Ramos (cell line): ENCODE measurements at regions not wholly inside any gene's neighbourhood (a gene's known extent, or its start where the extent isn't known, plus 50 kb on each side); places are given as distances from the start of the nearest gene placed in this dataset.

Experiments
- in situ Hi-C: fragments of 300-500 bp; cut with MboI; formaldehyde crosslinking; loops from one replicate; pipeline ENCODE4 v1.14.3; 2022; ENCODE audit warnings: low sequenced_read_pairs; ENCODE audit not compliant: unreplicated experiment

DNA sequence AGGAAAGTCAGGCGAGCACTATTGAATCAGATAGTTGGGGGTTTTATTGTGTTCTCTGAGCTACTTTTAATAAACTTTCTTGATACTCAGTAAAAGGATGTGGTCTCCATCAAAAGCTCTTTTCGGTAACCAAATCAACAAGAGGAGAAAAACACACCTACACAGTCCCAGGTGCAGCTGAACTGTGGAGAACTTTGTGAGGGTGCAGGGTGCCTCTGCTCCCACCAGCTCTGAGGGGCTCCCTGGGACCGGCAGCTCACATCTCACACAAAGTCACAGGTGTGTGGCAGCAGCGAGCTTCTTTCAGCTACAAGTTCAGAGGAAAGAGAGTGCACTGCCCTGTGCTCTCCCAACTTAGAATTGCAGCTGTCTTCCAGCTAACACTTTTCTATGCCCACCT is 650.4 kb downstream of the RNF144A start:
- in situ Hi-C loops: no loop called here

DNA sequence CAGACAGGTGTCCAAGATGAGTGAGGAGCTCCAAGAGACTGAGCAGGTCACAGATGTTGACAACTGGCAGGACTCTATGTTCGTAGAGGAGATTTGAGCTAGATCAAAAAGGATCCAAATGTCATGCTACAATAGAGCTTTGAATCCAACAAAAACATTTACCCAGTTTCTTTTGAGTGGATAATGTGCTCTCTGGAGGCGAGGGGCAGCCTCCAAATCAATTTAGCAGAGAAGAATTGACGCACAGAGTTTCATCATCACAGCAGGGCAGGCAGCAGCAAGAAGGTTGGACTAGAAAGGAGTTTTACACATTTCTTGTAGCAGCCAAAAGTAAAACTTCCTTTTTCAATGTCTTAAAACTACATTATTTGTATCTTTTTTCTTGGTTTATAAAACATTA is 653.0 kb downstream of the RNF144A start:
- in situ Hi-C loops: no loop called here

DNA sequence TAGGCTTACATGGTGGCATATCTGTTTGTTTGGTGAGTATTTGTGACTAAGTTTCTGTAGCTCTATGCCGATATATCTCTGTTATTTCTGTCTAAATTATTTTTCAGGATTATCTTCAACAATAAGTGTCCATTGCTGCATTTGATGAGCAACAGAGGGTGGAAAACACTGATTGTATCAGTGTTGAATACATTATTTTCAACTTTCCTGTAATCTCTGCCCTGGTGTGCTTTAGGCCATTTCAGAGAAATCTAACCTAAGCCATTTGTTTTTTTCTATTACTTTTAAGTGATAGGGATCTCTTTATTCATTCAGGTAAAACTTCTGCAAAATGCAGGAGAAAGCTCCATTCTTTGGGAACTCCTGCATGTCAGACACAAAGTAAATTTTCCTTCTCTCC is 654.5 kb downstream of the RNF144A start:
- in situ Hi-C loops: no loop called here

DNA sequence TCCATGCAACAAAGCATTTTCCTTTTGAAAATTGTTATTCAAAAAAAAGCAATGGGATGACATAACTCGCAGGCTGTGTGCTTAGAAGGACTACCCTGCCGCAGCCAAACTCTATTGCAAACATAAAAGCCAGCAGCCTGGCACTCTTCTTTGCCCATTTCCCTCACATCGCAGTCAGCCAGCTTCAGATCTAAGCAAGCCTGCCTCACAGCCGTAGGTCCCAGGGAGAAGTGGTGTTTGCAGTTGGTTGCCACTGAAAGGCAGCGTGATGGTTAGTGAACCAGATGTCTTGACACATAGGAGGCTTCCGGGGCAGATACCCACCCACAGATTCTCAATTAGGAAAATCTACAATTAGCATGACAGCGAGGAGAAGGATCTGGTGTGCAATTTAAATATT is 655.2 kb downstream of the RNF144A start:
- in situ Hi-C loops: no loop called here

DNA sequence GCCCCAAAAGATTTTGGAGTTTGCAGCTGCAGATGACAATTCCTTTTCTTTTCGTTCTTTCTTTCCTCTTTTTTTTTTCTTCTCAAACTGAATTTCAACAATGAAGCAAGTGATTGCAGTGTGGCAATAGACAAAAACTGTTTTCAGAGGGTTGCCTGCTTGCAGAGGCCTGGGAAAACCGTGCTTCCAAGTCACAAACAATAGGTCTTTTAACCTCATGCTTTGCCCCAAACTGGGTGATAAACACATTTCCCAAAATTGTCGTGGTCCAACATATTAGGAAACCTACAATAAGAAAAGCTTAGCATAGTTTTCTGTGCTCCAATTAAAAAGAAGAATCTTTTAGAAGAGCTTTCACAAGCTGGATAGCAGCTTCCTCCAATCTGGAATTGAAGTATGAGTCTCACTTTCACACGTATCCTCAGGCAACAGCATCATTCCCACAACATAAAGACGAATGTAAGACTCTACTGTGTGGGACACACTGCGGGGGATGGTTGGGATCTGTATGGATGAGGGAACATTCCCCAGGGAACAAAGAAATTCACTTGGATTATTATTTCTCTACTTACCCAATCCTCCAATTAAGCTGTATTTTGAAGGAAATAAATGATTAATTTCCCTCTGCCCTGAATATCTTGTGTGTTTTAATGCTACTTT is 656.1 kb downstream of the RNF144A start:
- in situ Hi-C loops: no loop called here

DNA sequence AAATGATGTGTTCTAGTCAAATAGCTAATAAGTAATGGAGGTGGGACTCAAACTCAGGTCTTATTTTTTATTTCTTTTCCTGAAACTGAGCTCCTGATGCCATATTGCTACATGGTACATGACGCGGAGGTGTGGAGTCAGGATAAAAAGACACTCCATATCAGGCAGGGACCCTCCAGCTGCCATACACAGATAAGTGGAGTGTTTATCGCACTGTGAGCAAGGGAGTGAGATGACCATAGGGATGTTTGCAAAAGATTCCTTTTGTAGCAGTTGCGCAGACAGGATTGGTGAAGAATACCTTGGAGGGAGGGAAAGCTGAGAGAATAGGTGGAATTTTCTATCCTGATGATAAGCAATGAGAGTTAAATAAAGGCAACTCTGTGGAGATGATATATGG is 657.2 kb downstream of the RNF144A start:
- in situ Hi-C loops: no loop called here

- in situ Hi-C loops: no loop called here
These were observed 660.6 kb downstream of the RNF144A start for GRCh38 chr2:7577769-7578168.

- in situ Hi-C loops: no loop called here
These were observed 666.8 kb downstream of the RNF144A start for GRCh38 chr2:7584017-7584416.

- in situ Hi-C loops: no loop called here
These were observed 669.7 kb downstream of the RNF144A start for GRCh38 chr2:7586898-7587297.

DNA sequence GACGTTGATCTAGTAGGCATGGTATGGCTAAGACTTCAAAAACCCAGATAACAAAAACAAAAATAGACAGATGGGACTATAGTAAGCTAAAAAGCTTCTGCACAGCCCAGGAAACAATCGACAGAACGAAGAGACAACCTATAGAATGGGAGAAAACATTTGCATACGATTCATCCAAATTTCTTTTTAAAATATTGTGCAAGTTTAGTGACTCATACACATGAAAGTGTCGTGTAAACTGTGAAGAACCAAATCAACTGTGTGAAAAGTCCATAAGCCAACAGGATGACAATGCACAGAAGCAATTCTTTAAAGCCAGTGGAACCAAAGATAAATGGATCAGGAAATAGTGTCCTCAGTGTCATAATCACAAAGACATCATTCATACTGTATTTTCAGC is 671.1 kb downstream of the RNF144A start:
- in situ Hi-C loops: no loop called here

DNA sequence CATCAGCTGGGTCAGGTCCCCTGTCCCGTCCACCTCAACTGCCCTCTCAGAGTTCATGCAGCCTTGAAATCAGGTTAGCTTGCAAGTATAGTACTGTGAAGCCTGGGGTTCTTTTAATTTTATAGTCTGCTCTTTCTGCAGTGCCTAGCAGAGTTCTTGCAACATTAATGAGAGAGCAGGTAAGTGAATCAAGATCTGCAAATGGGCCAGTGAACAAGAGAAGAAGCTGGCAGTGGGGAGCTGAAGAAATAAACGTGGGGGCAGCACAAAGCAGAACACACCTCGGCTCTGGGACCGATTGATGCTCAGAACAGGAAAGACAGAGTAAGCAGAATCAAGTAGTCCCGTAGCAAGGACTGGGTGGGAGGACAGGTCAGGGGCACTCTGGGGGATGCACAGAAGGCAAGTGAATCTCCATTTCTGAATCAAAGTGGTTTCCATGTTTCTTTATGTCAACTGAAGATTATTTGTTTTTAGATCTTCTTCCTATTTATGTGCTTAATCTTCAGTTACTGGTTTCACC is 675.5 kb downstream of the RNF144A start:
- in situ Hi-C loops: no loop called here

DNA sequence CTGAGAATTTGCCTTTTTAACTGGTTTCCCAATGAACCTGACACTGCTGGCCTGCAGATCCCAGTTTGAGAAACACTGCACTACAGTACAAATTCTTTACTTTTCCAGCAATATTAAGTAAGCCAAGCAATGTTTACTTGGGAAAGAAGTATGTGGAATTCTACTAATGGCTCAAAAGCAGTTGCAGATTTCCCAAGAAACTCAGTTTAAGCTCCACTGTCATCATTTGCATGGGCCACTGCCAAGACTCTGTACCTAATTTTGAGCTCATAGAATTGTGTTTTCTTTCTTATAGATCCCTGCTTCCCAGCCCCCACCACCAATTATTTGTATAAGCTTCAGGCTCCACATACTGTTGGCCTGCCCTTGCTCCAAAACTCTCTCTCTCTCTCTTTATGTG is 676.1 kb downstream of the RNF144A start:
- in situ Hi-C loops: no loop called here

- in situ Hi-C loops: no loop called here
These were observed 677.0 kb downstream of the RNF144A start for GRCh38 chr2:7594211-7594610.

GRCh38 chr2:7595206-7595605 is 678.0 kb downstream of the RNF144A start:
- in situ Hi-C loops: no loop called here

DNA sequence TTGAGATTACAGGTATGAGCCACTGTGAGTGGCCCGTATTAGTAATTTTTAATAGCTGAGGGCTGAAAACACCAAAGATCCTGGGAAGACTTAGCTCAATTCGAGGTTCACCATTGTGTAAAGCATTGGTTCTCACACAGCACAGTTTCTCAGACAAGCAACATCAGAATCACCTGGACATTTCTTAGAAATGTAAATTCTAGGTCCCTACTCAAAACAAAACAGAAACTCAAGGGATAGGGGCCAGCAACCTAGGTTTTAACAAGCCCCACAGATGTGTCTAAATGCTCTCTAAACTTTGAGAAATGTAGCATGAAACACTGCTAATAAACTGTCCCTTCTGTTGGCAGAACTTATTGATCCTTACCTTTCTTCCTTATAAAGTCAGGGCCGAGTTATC is 681.2 kb downstream of the RNF144A start:
- in situ Hi-C loops: no loop called here

DNA sequence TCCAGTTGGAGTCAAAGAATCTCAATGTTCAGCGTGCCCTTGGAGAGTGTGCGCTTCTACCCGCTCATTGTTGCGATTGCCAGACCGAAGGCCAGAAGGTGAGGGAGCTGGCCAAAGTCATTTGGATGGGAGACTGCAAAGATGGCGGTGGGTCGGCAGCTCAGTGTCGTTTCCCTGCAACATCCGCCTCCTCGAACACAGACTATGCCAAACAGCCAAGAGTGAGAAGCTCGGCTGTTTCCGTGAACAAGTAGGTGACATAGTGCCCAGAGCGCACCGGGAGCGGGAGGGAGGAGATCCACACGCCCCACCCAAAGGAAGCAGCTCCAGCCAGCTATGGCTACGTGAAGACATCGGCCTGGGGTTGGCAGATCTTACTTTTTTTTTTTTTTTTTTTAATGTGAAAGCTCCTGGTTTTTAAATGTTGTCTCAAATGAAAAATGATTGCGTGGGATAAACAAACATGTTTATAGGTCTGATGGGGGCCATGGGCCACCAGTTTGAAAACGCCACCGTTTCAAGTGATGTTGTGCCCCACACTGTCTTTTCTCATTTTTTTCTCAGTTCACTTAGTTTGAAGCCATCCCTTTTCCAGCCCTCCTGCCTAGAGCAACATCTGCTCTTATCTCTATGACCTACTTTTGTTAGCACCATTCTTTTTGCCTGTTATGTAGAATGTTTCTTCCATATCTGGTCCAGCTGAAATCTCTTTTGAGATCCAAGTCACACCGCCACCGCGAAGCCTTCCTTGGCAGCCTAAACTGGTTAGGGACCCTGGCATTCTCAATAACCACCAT is 682.4 kb downstream of the RNF144A start:
- in situ Hi-C loops: no loop called here

DNA sequence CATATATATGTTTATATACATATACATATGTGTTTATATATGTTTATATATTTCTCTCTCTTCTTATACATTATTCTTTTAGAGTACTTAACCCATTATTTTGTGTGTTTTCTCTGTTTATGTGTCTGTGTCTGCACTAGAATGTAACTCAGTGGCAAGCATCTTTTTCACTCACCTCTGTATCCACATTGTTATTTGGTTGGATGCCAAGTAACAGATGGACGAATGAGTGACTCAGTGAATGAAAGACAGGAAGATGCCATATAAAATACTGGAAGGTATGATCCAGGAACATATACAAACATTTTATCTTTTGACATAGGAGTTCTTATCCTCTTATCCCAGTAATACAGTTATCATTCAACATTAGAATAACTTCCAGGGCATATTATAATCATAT is 684.8 kb downstream of the RNF144A start:
- in situ Hi-C loops: no loop called here

DNA sequence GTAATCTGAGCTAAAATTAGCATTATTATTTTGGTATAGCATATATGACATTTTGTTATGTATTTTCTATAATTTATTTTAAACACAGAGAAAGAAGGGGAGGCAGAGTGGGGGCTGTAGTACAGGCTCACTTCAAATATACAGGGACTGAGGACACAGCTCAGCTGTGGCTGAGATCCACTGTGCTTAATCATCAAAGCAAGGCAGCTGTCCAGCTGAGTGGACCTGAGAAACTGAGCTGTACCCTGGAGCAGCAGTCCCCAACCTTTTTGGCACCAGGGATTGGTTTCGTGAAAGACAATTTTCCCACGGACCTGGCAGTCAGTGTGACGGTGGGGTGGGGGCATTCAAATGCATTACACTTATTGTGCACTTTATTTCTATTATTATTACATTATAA is 687.2 kb downstream of the RNF144A start:
- in situ Hi-C loops: no loop called here

DNA sequence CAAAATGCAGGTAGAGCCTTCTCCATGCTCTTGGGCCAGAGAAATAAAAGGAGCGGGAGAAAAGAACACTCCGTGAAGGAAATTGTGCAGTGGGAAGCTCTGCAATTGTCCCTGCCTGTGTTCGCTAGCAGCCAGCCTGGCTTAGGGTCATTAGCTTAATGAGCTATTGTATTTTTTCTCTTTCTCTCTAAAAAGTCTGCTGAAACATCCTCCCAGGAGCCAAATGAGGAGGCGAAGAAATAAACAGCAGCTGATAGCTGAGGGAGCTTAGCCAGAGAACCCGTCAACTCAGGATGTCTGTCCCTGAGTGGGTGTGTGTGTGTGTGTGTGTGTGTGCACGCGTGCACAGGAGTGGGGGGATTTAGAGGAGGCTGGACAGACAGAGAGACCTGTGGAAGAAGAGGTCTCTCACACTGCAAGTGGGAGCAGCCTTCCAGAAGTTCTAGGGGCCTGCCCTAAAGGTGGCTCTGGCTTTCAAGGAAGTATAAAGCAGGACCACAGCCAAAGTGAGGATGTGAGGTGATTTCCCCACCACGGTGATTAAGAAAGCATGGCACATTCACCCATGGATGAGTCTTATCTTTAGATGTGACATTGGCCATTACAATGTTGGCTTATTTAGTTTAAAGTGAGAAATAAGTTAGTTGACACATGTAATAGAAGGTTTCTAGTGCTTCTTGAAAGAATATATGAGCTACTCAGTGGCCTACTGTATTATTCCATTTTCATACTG is 690.4 kb downstream of the RNF144A start:
- in situ Hi-C loops: no loop called here

GRCh38 chr2:7609556-7609955 is 692.3 kb downstream of the RNF144A start:
- in situ Hi-C loops: no loop called here

DNA sequence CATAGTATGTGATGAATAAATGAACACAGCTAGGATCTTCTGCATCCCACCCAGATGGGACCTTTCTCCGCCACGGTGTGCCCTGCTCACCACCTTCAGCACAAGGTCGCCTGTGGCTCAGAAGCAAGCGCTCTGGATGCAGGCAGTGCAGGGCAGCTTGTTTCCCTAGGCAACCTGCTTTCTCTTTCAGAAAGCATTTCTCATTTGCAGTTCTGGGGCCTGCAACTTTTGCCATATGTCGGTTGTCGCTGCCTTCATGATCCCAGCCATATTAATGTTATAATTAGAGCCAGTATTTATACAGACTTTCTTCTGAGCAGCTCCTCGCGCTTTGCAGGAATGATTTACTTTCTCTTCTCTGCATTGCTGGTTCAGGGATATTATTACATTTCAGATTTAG is 692.8 kb downstream of the RNF144A start:
- in situ Hi-C loops: no loop called here
